ENCODE measurements at regions not wholly inside any gene's neighbourhood (a gene's known extent, or its start where the extent isn't known, plus 50 kb on each side); places are given as distances from the start of the nearest gene placed in this dataset.

GRCh38 chr3:18082551-18083272 is 340.3 kb upstream of the TBC1D5 start:
- Histone ChIP-seq H3K27me3 (no peaks in the 10 kb centered on the region), H3K4me1 (no peaks in the 10 kb centered on the region), H3K4me3 (no peak overlapping the region), H3K9ac (ENCODE audit: low read depth in 2 of 2, low read length in 2 of 2) (no peak overlapping the region), H3K27ac (no peak overlapping the region), H3K36me3 (no peaks in the 10 kb centered on the region), H3K9me3 (no peaks in the 10 kb centered on the region)
- no peak for DNase-seq
- intact Hi-C loops (cut with DNase I): no loop called here
- TF ChIP-seq CTCF (IDR thresholded peaks at IDR 0.05): no peak

- Histone ChIP-seq H3K27ac (no peak overlapping the region), H3K9ac (ENCODE audit: low read depth in 2 of 2, low read length in 2 of 2) (no peak overlapping the region), H3K4me1 (no peaks in the 10 kb centered on the region), H3K36me3 (no peaks in the 10 kb centered on the region), H3K4me3 (no peak overlapping the region), H3K27me3 (no peaks in the 10 kb centered on the region), H3K9me3 (no peaks in the 10 kb centered on the region)
- TF ChIP-seq CTCF (IDR thresholded peaks at IDR 0.05): no peak
- no peak for DNase-seq
- intact Hi-C loops (cut with DNase I): no loop called here
Observed at GRCh38 chr3:18080198-18080689, 337.8 kb upstream of the TBC1D5 start.

DNA sequence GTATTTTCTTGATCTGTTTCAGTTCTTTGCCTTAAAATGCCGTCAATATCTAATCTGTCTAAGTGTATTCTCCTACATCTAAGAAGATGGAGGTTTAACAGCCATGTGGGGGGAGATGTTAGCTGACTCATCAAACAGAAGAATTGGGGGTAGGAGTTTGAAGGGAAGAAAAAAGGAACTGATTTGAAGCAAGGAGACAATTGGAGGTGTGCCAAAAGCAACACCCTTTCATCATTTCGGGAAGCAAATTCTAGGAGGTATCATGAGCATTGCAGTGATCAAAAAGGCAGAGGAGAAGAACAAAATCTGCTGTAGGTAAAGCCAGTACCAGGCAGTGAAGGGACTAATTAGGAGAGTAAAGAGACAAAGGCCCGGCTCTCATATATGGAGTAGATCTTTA is 337.3 kb upstream of the TBC1D5 start:
- Histone ChIP-seq H3K27ac (no peak overlapping the region), H3K4me1 (no peaks in the 10 kb centered on the region), H3K4me3 (no peak overlapping the region), H3K27me3 (no peaks in the 10 kb centered on the region), H3K9me3 (no peaks in the 10 kb centered on the region), H3K36me3 (no peaks in the 10 kb centered on the region), H3K9ac (ENCODE audit: low read depth in 2 of 2, low read length in 2 of 2) (no peak overlapping the region)
- no peak for TF ChIP-seq CTCF (IDR thresholded peaks at IDR 0.05)
- intact Hi-C loops (cut with DNase I): no loop called here
- no peak for DNase-seq

- intact Hi-C loops (cut with DNase I): no loop called here
- Histone ChIP-seq H3K36me3 (no peaks in the 10 kb centered on the region), H3K27me3 (no peaks in the 10 kb centered on the region)
Observed at GRCh38 chr3:18079062-18079461, 336.6 kb upstream of the TBC1D5 start.

GRCh38 chr3:18077128-18077840 is 334.9 kb upstream of the TBC1D5 start:
- Histone ChIP-seq H3K36me3 (no peaks in the 10 kb centered on the region), H3K9me3 (no peaks in the 10 kb centered on the region), H3K27me3 (no peaks in the 10 kb centered on the region), H3K9ac (ENCODE audit: low read depth in 2 of 2, low read length in 2 of 2) (no peak overlapping the region), H3K4me1 (no peaks in the 10 kb centered on the region), H3K4me3 (no peak overlapping the region), H3K27ac (no peak overlapping the region)
- intact Hi-C loops (cut with DNase I): no loop called here
- no peak for TF ChIP-seq CTCF (IDR thresholded peaks at IDR 0.05)
- no peak for DNase-seq

More at GRCh38 chr3:18079062-18079461, 336.6 kb upstream of the TBC1D5 start:
- no peak for TF ChIP-seq CTCF (IDR thresholded peaks at IDR 0.05)
- Histone ChIP-seq H3K4me3 (no peak overlapping the region), H3K27ac (no peak overlapping the region), H3K4me1 (no peaks in the 10 kb centered on the region), H3K9me3 (no peaks in the 10 kb centered on the region), H3K9ac (ENCODE audit: low read depth in 2 of 2, low read length in 2 of 2) (no peak overlapping the region)
- DNase-seq: no peak
